Keratinocyte (primary cell): ENCODE measurements at regions not wholly inside any gene's neighbourhood (a gene's known extent, or its start where the extent isn't known, plus 50 kb on each side); places are given as distances from the start of the nearest gene placed in this dataset.
A peak's percentile ranks its signal among the peaks of the same experiment; 100 is the strongest.

Experiments used
- DNase-seq: peaks from one replicate; pipeline ENCODE4 v3.0.0-alpha.2; 2011; ENCODE audit warnings: low read depth, missing footprints, low spot score
- FAIRE-seq: peaks from 2 replicates; lab custom pipeline; 2011; peaks lifted over from hg19 to GRCh38; lab: Jason Lieb, UNC
- H2AFZ ChIP-seq: 2 replicates; pipeline ENCODE4 v1.6.0; 2012; ENCODE audit warnings: low read length, control low read depth, inconsistent platforms; ENCODE audit not compliant: control insufficient read depth
- H3K27ac ChIP-seq: 2 replicates; pipeline ENCODE4 v1.5.1; 2011; ENCODE audit warnings: low read length; ENCODE audit not compliant: control insufficient read depth, insufficient read depth
- H3K27me3 ChIP-seq: 3 replicates; pipeline ENCODE4 v1.6.0; 2011; ENCODE audit warnings: low read length; ENCODE audit not compliant: control insufficient read depth, insufficient read depth; ENCODE audit errors: extremely low read depth
- H3K36me3 ChIP-seq, 2 experiments: 2 replicates in 1 of 2; 3 replicates in 1 of 2; pipeline ENCODE4 v1.5.1; 2011; ENCODE audit warnings: low read length in 2 of 2, mild to moderate bottlenecking in 1 of 2; ENCODE audit not compliant: control insufficient read depth in 2 of 2, insufficient read depth in 2 of 2; ENCODE audit errors: extremely low read depth in 1 of 2
- H3K4me1 ChIP-seq: 3 replicates; pipeline ENCODE4 v1.5.1; 2011; ENCODE audit warnings: low read length; ENCODE audit not compliant: control insufficient read depth, insufficient read depth; ENCODE audit errors: extremely low read depth
- H3K4me2 ChIP-seq: 3 replicates; pipeline ENCODE4 v1.6.0; 2011; ENCODE audit warnings: low read depth, low read length; ENCODE audit not compliant: control insufficient read depth, insufficient read depth; ENCODE audit errors: extremely low read depth
- H3K4me3 ChIP-seq, 3 experiments: fragments of 200-600 bp in 1 of 3; sonication (generic) in 1 of 3; 2 replicates in 2 of 3; 3 replicates in 1 of 3; pipeline ENCODE4 v1.5.1; 2011 to 2016; ENCODE audit warnings: low read length in 3 of 3, mild to moderate bottlenecking in 3 of 3, control low read depth in 2 of 3, inconsistent platforms in 1 of 3, low read depth in 1 of 3, mixed read lengths in 1 of 3, mixed run types in 1 of 3, moderate library complexity in 1 of 3; ENCODE audit not compliant: control insufficient read depth in 2 of 3, insufficient read depth in 2 of 3; ENCODE audit errors: extremely low read depth in 1 of 3
- H3K79me2 ChIP-seq: 2 replicates; pipeline ENCODE4 v1.6.0; 2012; ENCODE audit warnings: low read length; ENCODE audit not compliant: control insufficient read depth, insufficient read depth
- H3K9ac ChIP-seq: 3 replicates; pipeline ENCODE4 v1.6.0; 2011; ENCODE audit warnings: low read length; ENCODE audit not compliant: control insufficient read depth, insufficient read depth; ENCODE audit errors: extremely low read depth
- H3K9me1 ChIP-seq: 3 replicates; pipeline ENCODE4 v1.6.0; 2011; ENCODE audit warnings: low read length; ENCODE audit not compliant: control insufficient read depth, insufficient read depth; ENCODE audit errors: extremely low read depth
- H3K9me3 ChIP-seq: 2 replicates; pipeline ENCODE4 v1.5.1; 2012; ENCODE audit warnings: low read depth, low read length; ENCODE audit not compliant: control insufficient read depth
- H4K20me1 ChIP-seq: 3 replicates; pipeline ENCODE4 v1.6.0; 2011; ENCODE audit warnings: low read length; ENCODE audit not compliant: control insufficient read depth, insufficient read depth; ENCODE audit errors: extremely low read depth
- EZH2 ChIP-seq: IDR thresholded peaks from one replicate; pipeline ENCODE4 v1.6.1; 2012; ENCODE audit warnings: inconsistent platforms, mild to moderate bottlenecking, low read length, moderate library complexity
- dilution Hi-C: fragments of 300-500 bp; cut with MboI; formaldehyde crosslinking; loops from one replicate; pipeline ENCODE4 v1.7.0; 2020; ENCODE audit warnings: low sequenced_read_pairs; ENCODE audit not compliant: extremely low pct_ligation_motif_present
- TF ChIP-seq, protein P1 (sequence below), 3 experiments: IDR thresholded peaks in 1 of 3; conservative IDR thresholded peaks in 1 of 3; optimal IDR thresholded peaks in 1 of 3; 2 replicates in 2 of 3; 3 replicates in 1 of 3; pipeline versions ENCODE3 to v1.5.1; 2011; ENCODE audit warnings: low read length in 3 of 3, mild to moderate bottlenecking in 3 of 3, moderate library complexity in 2 of 3, control low read depth in 1 of 3, inconsistent platforms in 1 of 3; ENCODE audit not compliant: insufficient read depth in 2 of 3; ENCODE audit errors: extremely low read depth in 1 of 3

DNA sequence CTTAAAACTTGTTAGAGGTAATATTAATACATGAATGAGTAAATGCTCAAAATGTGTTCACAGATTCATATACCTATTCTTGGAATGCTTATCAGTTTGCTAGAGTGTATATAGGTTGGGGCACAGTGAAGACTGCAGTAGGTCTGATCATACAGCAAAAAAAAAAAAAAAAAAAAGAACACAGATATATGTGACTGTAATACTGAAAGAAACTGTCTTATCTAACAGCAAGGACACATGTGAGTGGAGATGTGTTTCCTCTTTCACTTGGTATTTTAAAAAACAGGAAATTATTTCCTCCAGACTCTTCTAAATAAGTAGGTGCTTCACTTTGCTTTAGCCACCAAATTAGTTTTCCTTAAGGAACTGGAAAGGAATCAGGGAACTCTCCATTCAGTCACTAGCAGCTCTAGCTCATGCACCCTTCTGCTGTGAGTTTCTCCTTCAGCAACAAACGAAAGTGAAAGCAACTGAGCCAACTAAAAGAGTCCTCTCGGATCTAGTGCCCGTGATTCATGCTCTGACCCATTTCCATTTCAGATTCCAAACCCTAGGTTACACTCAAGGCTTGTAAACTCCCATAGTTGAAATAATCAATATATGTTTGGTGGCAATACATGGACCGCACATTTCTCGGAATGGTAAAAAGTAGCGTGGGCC lies 98.5 kb downstream of the DSEL start:
- no peaks in the 10 kb centered on the region for H3K36me3 ChIP-seq
- H3K9me3 ChIP-seq, result no peaks in the 10 kb centered on the region
- H3K27me3 ChIP-seq, result no peaks in the 10 kb centered on the region
- no peak for TF ChIP-seq EZH2
- TF ChIP-seq, protein P1, sequence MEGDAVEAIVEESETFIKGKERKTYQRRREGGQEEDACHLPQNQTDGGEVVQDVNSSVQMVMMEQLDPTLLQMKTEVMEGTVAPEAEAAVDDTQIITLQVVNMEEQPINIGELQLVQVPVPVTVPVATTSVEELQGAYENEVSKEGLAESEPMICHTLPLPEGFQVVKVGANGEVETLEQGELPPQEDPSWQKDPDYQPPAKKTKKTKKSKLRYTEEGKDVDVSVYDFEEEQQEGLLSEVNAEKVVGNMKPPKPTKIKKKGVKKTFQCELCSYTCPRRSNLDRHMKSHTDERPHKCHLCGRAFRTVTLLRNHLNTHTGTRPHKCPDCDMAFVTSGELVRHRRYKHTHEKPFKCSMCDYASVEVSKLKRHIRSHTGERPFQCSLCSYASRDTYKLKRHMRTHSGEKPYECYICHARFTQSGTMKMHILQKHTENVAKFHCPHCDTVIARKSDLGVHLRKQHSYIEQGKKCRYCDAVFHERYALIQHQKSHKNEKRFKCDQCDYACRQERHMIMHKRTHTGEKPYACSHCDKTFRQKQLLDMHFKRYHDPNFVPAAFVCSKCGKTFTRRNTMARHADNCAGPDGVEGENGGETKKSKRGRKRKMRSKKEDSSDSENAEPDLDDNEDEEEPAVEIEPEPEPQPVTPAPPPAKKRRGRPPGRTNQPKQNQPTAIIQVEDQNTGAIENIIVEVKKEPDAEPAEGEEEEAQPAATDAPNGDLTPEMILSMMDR (optimal IDR thresholded peaks at IDR 0.05 in 1 of 3, IDR thresholded peaks at IDR 0.05 in 1 of 3, conservative IDR thresholded peaks at IDR 0.05 in 1 of 3; ENCODE audit: extremely low read depth in 1 of 3, insufficient read depth in 2 of 3, low read length in 3 of 3), result no peak
- peak overlapping the region; percentile 45 for H3K4me2 ChIP-seq
- no peaks in the 10 kb centered on the region for H4K20me1 ChIP-seq
- dilution Hi-C loops, result no loop called here
- no peak overlapping the region for H3K9ac ChIP-seq
- no peak overlapping the region for H3K27ac ChIP-seq
- peak; percentile 67 for FAIRE-seq
- no peak for DNase-seq
- no peaks in the 10 kb centered on the region for H3K4me1 ChIP-seq
- H3K4me3 ChIP-seq, result no peak overlapping the region
- peak overlapping the region; percentile 35 for H2AFZ ChIP-seq
- no peaks in the 10 kb centered on the region for H3K79me2 ChIP-seq
- H3K9me1 ChIP-seq, result no peaks in the 10 kb centered on the region

DNA sequence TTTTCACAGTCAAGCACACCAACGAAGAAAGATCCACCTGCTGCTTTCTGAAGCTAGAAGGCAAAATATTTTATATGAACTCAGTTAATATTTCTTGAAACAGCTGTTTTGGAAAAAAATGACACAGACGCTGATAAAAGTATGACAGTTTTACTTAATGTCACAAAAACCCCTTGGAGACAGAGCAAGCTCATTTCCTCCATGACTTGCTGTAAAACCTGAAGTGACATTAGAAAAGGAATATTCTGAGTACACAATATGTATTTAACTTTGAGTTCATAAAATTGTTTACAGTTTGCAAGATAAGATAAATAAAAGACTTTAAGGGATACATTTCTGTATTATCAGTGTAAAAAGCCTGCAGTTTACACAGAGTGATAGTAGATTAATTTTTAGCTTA lies 105.4 kb downstream of the DSEL start:
- Histone ChIP-seq H4K20me1 (no peaks in the 10 kb centered on the region), H3K79me2 (no peaks in the 10 kb centered on the region), H3K4me2 (no peak overlapping the region), H3K27ac (no peak overlapping the region), H3K4me1 (no peaks in the 10 kb centered on the region), H3K36me3 (no peaks in the 10 kb centered on the region), H3K9me3 (no peaks in the 10 kb centered on the region), H2AFZ (no peak overlapping the region), H3K27me3 (no peaks in the 10 kb centered on the region), H3K9ac (no peak overlapping the region), H3K4me3 (no peak overlapping the region), H3K9me1 (no peaks in the 10 kb centered on the region)
- dilution Hi-C loops, result no loop called here
- DNase-seq, result no peak
- no peak for FAIRE-seq
- TF ChIP-seq, protein P1 (optimal IDR thresholded peaks at IDR 0.05 in 1 of 3, IDR thresholded peaks at IDR 0.05 in 1 of 3, conservative IDR thresholded peaks at IDR 0.05 in 1 of 3; ENCODE audit: extremely low read depth in 1 of 3, insufficient read depth in 2 of 3, low read length in 3 of 3), result no peak
- no peak for TF ChIP-seq EZH2
